ENCODE measurements at regions not wholly inside any gene's neighbourhood (a gene's known extent, or its start where the extent isn't known, plus 50 kb on each side); places are given as distances from the start of the nearest gene placed in this dataset.
"Not testable (repeated sequence)": the region's sequence is repeated elsewhere in the genome, so short reads cannot be mapped to it uniquely, and the experiment has no call there.

- DNase-seq: no peak
These were observed 1797.7 kb downstream of the MRPL39 start for GRCh38 chr21:23809573-23809972.

GRCh38 chr21:23806966-23807548, 1800.2 kb downstream of the MRPL39 start:
- DNase-seq: not testable (repeated sequence)

- DNase-seq: no peak
These were observed 1802.4 kb downstream of the MRPL39 start for GRCh38 chr21:23804866-23805265.

GRCh38 chr21:23801292-23801691, 1806.0 kb downstream of the MRPL39 start:
- DNase-seq: no peak

- DNase-seq: no peak
These were observed 1807.9 kb downstream of the MRPL39 start for GRCh38 chr21:23799376-23799775.

- no peak for DNase-seq
These were observed 1815.0 kb downstream of the MRPL39 start for GRCh38 chr21:23792300-23792699.

- DNase-seq: no peak
These were observed 1817.4 kb downstream of the MRPL39 start for GRCh38 chr21:23789864-23790263.

GRCh38 chr21:23780326-23780725, 1827.0 kb downstream of the MRPL39 start:
- DNase-seq: no peak

- no peak for DNase-seq
These were observed 1863.5 kb downstream of the MRPL39 start for GRCh38 chr21:23743821-23744220.

- no peak for DNase-seq
These were observed 1866.8 kb downstream of the MRPL39 start for GRCh38 chr21:23740463-23740862.

GRCh38 chr21:23732776-23733175, 1874.5 kb downstream of the MRPL39 start:
- DNase-seq: no peak

GRCh38 chr21:23729331-23729730, 1878.0 kb downstream of the MRPL39 start:
- no peak for DNase-seq

GRCh38 chr21:23725576-23725975, 1881.7 kb downstream of the MRPL39 start:
- no peak for DNase-seq

- DNase-seq: no peak
These were observed 1888.6 kb downstream of the MRPL39 start for GRCh38 chr21:23718446-23719285.

GRCh38 chr21:23712166-23712565, 1895.1 kb downstream of the MRPL39 start:
- no peak for DNase-seq

- no peak for DNase-seq
These were observed 1900.8 kb downstream of the MRPL39 start for GRCh38 chr21:23706431-23706830.

GRCh38 chr21:23699402-23699801, 1907.9 kb downstream of the MRPL39 start:
- DNase-seq: no peak

GRCh38 chr21:23698619-23699018, 1908.7 kb downstream of the MRPL39 start:
- DNase-seq: no peak

GRCh38 chr21:23695443-23695842, 1911.8 kb downstream of the MRPL39 start:
- DNase-seq: no peak

- DNase-seq: no peak
These were observed 1912.9 kb downstream of the MRPL39 start for GRCh38 chr21:23694390-23694789.

- DNase-seq: no peak
These were observed 1917.0 kb downstream of the MRPL39 start for GRCh38 chr21:23690316-23690715.

GRCh38 chr21:23686737-23687523, 1920.4 kb downstream of the MRPL39 start:
- no peak for DNase-seq

- DNase-seq: no peak
These were observed 1922.8 kb downstream of the MRPL39 start for GRCh38 chr21:23684431-23684830.

- no peak for DNase-seq
These were observed 1943.0 kb downstream of the MRPL39 start for GRCh38 chr21:23664193-23664694.
